ENCODE measurements at regions not wholly inside any gene's neighbourhood (a gene's known extent, or its start where the extent isn't known, plus 50 kb on each side); places are given as distances from the start of the nearest gene placed in this dataset.

- TF ChIP-seq CTCF (IDR thresholded peaks at IDR 0.05; ENCODE audit: insufficient read depth, low read depth, low read length, missing control alignments): no peak
- no peak for DNase-seq (ENCODE audit: low read depth)
- no peak overlapping the region for H3K4me3 ChIP-seq (ENCODE audit: low read depth, low read length)
Observed at GRCh38 chr4:90030953-90031352, 96.2 kb upstream of the CCSER1 start.

DNA sequence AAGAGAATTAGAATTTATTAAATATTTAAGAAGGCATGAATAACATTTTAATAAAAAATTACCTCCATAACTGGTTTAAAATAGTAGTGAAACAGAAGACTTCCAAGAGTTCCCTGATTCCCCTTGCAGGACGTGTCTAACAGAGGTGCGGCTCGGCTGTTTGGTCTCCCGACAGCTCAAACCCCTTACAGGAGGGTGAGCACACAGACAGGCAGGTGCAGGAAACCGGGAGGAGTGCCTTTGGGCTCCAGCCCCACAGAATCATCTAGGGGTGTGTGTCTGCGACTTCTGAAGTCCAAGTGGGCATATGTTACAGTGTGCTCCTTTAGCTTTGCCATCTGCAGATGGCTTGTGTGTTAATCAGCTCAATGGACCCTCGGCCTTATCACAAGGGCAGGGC lies 88.1 kb upstream of the CCSER1 start:
- TF ChIP-seq CTCF (IDR thresholded peaks at IDR 0.05; ENCODE audit: insufficient read depth, low read depth, low read length, missing control alignments): no peak
- H3K4me3 ChIP-seq (ENCODE audit: low read depth, low read length): no peak overlapping the region
- no peak for DNase-seq (ENCODE audit: low read depth)

DNA sequence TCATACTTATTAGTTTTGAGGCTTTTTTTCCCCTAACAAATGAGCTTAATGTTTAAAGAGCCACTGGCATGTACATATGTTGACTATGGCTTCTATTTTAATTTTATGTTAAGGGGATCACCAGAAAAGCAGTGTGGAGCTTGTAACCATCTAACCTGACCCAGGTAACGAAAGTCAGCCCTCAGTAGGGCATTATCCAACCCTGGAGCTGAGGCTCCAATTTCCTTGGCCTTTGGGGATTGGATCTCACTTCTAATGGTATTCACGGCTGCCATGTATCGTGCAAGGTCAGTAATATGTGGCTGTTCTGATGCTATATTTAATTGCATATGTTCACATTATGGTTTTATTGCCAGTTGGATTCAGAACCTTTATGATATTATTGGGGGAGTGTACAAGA lies 75.2 kb upstream of the CCSER1 start:
- no peak for TF ChIP-seq CTCF (IDR thresholded peaks at IDR 0.05; ENCODE audit: insufficient read depth, low read depth, low read length, missing control alignments)
- no peak overlapping the region for H3K4me3 ChIP-seq (ENCODE audit: low read depth, low read length)
- no peak for DNase-seq (ENCODE audit: low read depth)

GRCh38 chr4:90057091-90057490 lies 70.1 kb upstream of the CCSER1 start:
- no peak overlapping the region for H3K4me3 ChIP-seq (ENCODE audit: low read depth, low read length)
- no peak for TF ChIP-seq CTCF (IDR thresholded peaks at IDR 0.05; ENCODE audit: insufficient read depth, low read depth, low read length, missing control alignments)
- no peak for DNase-seq (ENCODE audit: low read depth)

DNA sequence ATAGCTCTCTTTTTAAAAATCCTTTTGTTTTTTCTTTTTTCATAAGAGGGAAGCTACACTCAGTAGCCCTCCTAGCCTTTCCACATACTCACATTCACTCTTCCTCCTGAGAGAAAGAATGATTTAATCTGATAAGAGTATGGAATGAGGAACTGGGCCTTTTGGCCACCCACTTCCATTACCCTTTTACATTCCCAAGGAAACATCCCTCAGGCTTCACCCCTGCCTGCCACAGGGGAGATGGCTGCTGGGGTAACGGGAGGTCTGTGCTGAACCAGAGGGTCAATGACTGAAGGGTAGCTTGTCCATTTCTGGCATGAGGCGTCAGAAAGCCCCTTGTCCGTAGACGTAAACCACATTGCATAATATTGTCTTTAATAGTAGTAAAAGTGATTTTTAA lies 67.2 kb upstream of the CCSER1 start:
- H3K4me3 ChIP-seq (ENCODE audit: low read depth, low read length): no peak overlapping the region
- TF ChIP-seq CTCF (IDR thresholded peaks at IDR 0.05; ENCODE audit: insufficient read depth, low read depth, low read length, missing control alignments): no peak
- DNase-seq (ENCODE audit: low read depth): no peak

DNA sequence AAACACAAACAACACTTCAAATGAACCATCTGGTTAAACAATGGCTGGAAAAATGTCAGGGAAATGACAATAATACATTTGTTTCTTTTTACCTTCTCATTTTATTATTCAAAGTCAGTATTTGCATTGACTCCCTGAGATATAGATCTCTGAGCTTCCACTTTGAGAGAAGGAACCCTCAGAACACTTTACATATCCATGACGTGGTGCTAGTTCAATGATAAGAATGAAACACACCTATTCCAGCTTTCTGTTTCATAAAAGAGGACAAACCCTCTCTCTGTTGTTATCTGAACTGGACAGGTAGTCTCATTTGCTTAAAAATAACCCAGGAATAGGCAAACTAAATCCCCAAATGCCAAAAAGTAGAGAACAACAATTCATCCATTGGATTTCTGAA lies 65.3 kb upstream of the CCSER1 start:
- no peak for TF ChIP-seq CTCF (IDR thresholded peaks at IDR 0.05; ENCODE audit: insufficient read depth, low read depth, low read length, missing control alignments)
- DNase-seq (ENCODE audit: low read depth): no peak
- H3K4me3 ChIP-seq (ENCODE audit: low read depth, low read length): no peak overlapping the region

DNA sequence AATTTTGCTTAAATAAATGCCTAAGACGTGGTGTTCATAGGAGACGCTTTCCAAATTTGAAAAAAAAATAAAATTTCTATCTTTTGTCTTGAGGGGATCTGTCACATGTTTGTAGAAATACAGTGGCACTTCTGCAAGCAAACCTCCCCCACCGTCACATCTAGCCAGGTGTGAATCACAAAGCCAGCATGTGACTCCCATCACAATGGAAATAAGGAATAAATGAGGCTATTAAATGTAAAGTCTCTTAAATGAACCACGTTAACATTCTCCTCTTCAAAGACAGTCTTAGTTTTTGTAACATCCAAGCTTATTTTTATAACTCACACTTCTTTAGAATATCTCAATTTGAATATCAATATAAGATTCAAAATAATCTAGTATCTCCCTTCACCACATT lies 63.0 kb upstream of the CCSER1 start:
- no peak for TF ChIP-seq CTCF (IDR thresholded peaks at IDR 0.05; ENCODE audit: insufficient read depth, low read depth, low read length, missing control alignments)
- H3K4me3 ChIP-seq (ENCODE audit: low read depth, low read length): no peak overlapping the region
- no peak for DNase-seq (ENCODE audit: low read depth)
